ENCODE measurements at regions not wholly inside any gene's neighbourhood (a gene's known extent, or its start where the extent isn't known, plus 50 kb on each side); places are given as distances from the start of the nearest gene placed in this dataset.

DNA sequence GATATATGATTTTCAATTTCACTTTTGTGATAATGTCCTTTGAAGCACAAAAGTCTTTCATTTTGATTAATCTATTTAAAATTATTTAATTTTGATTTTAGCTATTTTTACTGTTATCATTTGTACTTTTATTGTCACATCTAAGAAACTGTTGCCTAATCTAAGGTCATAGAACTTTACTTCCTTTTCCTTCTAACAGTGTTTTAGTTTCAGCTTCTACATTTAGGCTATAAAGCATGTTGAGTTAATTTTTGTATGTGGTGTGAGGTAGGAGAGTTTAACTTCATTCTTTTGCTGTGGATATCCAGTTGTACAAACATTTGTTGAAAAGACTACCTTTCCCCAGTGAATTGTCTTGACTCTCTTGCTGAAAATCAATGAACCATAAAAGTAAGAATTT is 204.5 kb downstream of the TM2D1 start:
- TF ChIP-seq, protein P1, sequence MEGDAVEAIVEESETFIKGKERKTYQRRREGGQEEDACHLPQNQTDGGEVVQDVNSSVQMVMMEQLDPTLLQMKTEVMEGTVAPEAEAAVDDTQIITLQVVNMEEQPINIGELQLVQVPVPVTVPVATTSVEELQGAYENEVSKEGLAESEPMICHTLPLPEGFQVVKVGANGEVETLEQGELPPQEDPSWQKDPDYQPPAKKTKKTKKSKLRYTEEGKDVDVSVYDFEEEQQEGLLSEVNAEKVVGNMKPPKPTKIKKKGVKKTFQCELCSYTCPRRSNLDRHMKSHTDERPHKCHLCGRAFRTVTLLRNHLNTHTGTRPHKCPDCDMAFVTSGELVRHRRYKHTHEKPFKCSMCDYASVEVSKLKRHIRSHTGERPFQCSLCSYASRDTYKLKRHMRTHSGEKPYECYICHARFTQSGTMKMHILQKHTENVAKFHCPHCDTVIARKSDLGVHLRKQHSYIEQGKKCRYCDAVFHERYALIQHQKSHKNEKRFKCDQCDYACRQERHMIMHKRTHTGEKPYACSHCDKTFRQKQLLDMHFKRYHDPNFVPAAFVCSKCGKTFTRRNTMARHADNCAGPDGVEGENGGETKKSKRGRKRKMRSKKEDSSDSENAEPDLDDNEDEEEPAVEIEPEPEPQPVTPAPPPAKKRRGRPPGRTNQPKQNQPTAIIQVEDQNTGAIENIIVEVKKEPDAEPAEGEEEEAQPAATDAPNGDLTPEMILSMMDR (IDR thresholded peaks at IDR 0.05; ENCODE audit: control extremely low read depth in 1 of 3, insufficient read depth in 1 of 3, low read depth in 1 of 3, low read length in 3 of 3), result no peak
- no peak for TF ChIP-seq FOSL1 (IDR thresholded peaks at IDR 0.05; ENCODE audit: insufficient read depth, low read depth, low read length)
- no peak for TF ChIP-seq BACH1 (IDR thresholded peaks at IDR 0.05; ENCODE audit: low read length)
- TF ChIP-seq TAF1 (IDR thresholded peaks at IDR 0.05; ENCODE audit: low read depth, low read length), result no peak
- no peak for TF ChIP-seq EGR1 (IDR thresholded peaks at IDR 0.05; ENCODE audit: borderline replicate concordance, low read depth, low read length)
- TF ChIP-seq PHF8 (conservative IDR thresholded peaks at IDR 0.05; ENCODE audit: low read depth, low read length), result no peak
- no peak for TF ChIP-seq EZH2 (IDR thresholded peaks at IDR 0.05; ENCODE audit: low read depth, low read length, severe bottlenecking)
- TF ChIP-seq GTF2F1 (IDR thresholded peaks at IDR 0.05; ENCODE audit: borderline replicate concordance, low read depth, low read length), result no peak
